CD14-positive monocyte (primary cell): ENCODE measurements at regions not wholly inside any gene's neighbourhood (a gene's known extent, or its start where the extent isn't known, plus 50 kb on each side); places are given as distances from the start of the nearest gene placed in this dataset.

ENCODE experiments used
- DNase-seq, 3 donors: peaks; one replicate each; pipeline ENCODE4 v3.0.0-alpha.2; 2011 to 2022
- H2AFZ ChIP-seq: 2 replicates; pipeline ENCODE4 v1.6.0; 2012; ENCODE audit warnings: mild to moderate bottlenecking, low read depth, low read length, inconsistent platforms; ENCODE audit not compliant: insufficient read depth, poor library complexity, severe bottlenecking
- H3K27ac ChIP-seq, 2 donors: 1 replicate in 1 of 2; 2 replicates in 1 of 2; pipeline ENCODE4 v1.5.1; 2012 to 2013; ENCODE audit warnings: low read length in 2 of 2, control low read depth in 1 of 2, inconsistent platforms in 1 of 2, low read depth in 1 of 2, mild to moderate bottlenecking in 1 of 2
- H3K27me3 ChIP-seq, 2 donors: one replicate each; pipeline versions ENCODE4 v1.6.0 to v1.6.1; 2011 to 2013; ENCODE audit warnings: low read length in 2 of 2; ENCODE audit not compliant: control insufficient read depth in 2 of 2, insufficient read depth in 2 of 2
- H3K36me3 ChIP-seq, 2 donors: replicated peaks in 1 of 2; 1 replicate in 1 of 2; 2 replicates in 1 of 2; pipeline versions ENCODE4 v1.5.1 to v1.6.1; 2012 to 2013; ENCODE audit warnings: low read length in 2 of 2, control low read depth in 1 of 2, inconsistent platforms in 1 of 2, mild to moderate bottlenecking in 1 of 2; ENCODE audit not compliant: insufficient read depth in 2 of 2, control insufficient read depth in 1 of 2
- H3K4me1 ChIP-seq, 2 donors: 1 replicate in 1 of 2; 2 replicates in 1 of 2; pipeline versions ENCODE4 v1.5.1 to v1.6.1; 2012 to 2013; ENCODE audit warnings: low read length in 2 of 2, control low read depth in 1 of 2, inconsistent platforms in 1 of 2, mild to moderate bottlenecking in 1 of 2, moderate library complexity in 1 of 2; ENCODE audit not compliant: insufficient read depth in 2 of 2, control insufficient read depth in 1 of 2
- H3K4me2 ChIP-seq: replicated peaks from 2 replicates; pipeline ENCODE3; 2012; ENCODE audit warnings: low read length, moderate library complexity, mild to moderate bottlenecking; ENCODE audit not compliant: poor library complexity, severe bottlenecking; ENCODE audit errors: extremely low read depth
- H3K4me3 ChIP-seq, 3 experiments: fragments of 200-600 bp in 1 of 3; sonication (generic) in 1 of 3; replicated peaks in 1 of 3; 1 replicate in 2 of 3; 2 replicates in 1 of 3; pipeline ENCODE4 v1.5.1; 2011 to 2013; ENCODE audit warnings: low read length in 3 of 3, mild to moderate bottlenecking in 3 of 3, control low read depth in 2 of 3, low read depth in 2 of 3, inconsistent platforms in 1 of 3, moderate library complexity in 1 of 3
- H3K79me2 ChIP-seq: 2 replicates; pipeline ENCODE4 v1.6.0; 2012; ENCODE audit warnings: mild to moderate bottlenecking, control low read depth, inconsistent platforms, low read length, moderate library complexity; ENCODE audit not compliant: insufficient read depth
- H3K9ac ChIP-seq: 2 replicates; pipeline ENCODE4 v1.6.0; 2017; ENCODE audit warnings: low read length, mild to moderate bottlenecking; ENCODE audit not compliant: insufficient read depth, poor library complexity, severe bottlenecking
- H3K9me3 ChIP-seq, 2 donors: replicated peaks in 1 of 2; 1 replicate in 1 of 2; 2 replicates in 1 of 2; pipeline versions ENCODE4 v1.5.1 to v1.6.1; 2012 to 2013; ENCODE audit warnings: low read length in 2 of 2, control low read depth in 1 of 2; ENCODE audit not compliant: control insufficient read depth in 1 of 2, insufficient read depth in 1 of 2
- H4K20me1 ChIP-seq: 2 replicates; pipeline ENCODE4 v1.6.0; 2012; ENCODE audit warnings: mild to moderate bottlenecking, low read length, control low read depth, moderate library complexity; ENCODE audit not compliant: insufficient read depth
- H3K27ac Mint-ChIP-seq, 7 donors: one replicate each; pipeline ENCODE4 v1.8.0; 2020; ENCODE audit warnings: mild to moderate bottlenecking in 7 of 7, mixed read lengths in 7 of 7, moderate library complexity in 6 of 7, inconsistent platforms in 2 of 7
- H3K27me3 Mint-ChIP-seq, 3 donors: one replicate each; pipeline ENCODE4 v1.8.0; 2021 to 2022; ENCODE audit warnings: low read depth in 3 of 3, mild to moderate bottlenecking in 3 of 3, mixed read lengths in 3 of 3, moderate library complexity in 3 of 3, inconsistent platforms in 1 of 3
- H3K36me3 Mint-ChIP-seq, 2 donors: one replicate each; pipeline ENCODE4 v1.8.0; 2020; ENCODE audit warnings: mixed read lengths in 2 of 2, inconsistent platforms in 1 of 2, mild to moderate bottlenecking in 1 of 2
- H3K4me1 Mint-ChIP-seq: one replicate; pipeline ENCODE4 v1.8.0; 2020; ENCODE audit warnings: mild to moderate bottlenecking, mixed read lengths
- H3K4me3 Mint-ChIP-seq, 2 donors: one replicate each; pipeline ENCODE4 v1.8.0; 2020; ENCODE audit warnings: mild to moderate bottlenecking in 2 of 2, mixed read lengths in 2 of 2, moderate library complexity in 1 of 2
- H3K9me3 Mint-ChIP-seq, 7 donors: one replicate each; pipeline ENCODE4 v1.8.0; 2020 to 2022; ENCODE audit warnings: mixed read lengths in 7 of 7, mild to moderate bottlenecking in 6 of 7, moderate library complexity in 6 of 7, inconsistent platforms in 2 of 7
- WGBS: methylation state at CpG from one replicate; pipeline ENCODE4 v1.1.5; 2013; ENCODE audit warnings: missing lambda C conversion rate; ENCODE audit not compliant: insufficient coverage; 5-methylcytosine and 5-hydroxymethylcytosine counted together
- intact Hi-C, 2 donors: fragments of 100-400 bp; cut with micrococcal nuclease; formaldehyde crosslinking; loops; one replicate each; pipeline versions ENCODE4 v1.15.0 to v1.15.1; 2023
- TF ChIP-seq, protein P1 (sequence below): fragments of 200-600 bp; IDR thresholded peaks from one replicate; pipeline ENCODE4 v1.8.0; 2022; ENCODE audit warnings: antibody characterized with exemption, mild to moderate bottlenecking

DNA sequence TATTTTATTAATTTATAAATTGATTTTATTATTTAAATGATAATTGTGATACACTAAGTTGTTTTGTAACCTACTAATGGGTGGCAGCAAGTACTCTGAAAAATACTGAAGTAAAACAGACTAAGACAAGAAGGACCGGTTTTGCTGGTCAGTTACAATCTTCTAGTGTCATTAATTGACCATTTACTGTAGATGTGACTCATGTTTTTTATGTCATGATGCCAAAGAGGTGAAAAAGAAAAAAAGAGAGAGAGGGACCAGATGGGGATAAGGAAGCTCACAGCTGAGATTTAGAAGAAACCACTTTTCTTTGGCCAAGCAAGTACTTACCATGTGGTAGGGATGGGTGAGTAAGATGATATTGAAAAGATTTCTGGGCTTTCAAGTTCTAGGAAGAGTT, 955.8 kb upstream of the LRRTM1 start:
- H3K4me1 ChIP-seq, result no peaks in the 10 kb centered on the region
- peaks cover 0 to 4% of the 10 kb centered on the region in 2 donors for H3K9me3 ChIP-seq
- no peak overlapping the region for H3K27ac Mint-ChIP-seq
- H3K27ac ChIP-seq, result no peak overlapping the region
- H3K36me3 Mint-ChIP-seq, result no peaks in the 10 kb centered on the region
- TF ChIP-seq, protein P1, sequence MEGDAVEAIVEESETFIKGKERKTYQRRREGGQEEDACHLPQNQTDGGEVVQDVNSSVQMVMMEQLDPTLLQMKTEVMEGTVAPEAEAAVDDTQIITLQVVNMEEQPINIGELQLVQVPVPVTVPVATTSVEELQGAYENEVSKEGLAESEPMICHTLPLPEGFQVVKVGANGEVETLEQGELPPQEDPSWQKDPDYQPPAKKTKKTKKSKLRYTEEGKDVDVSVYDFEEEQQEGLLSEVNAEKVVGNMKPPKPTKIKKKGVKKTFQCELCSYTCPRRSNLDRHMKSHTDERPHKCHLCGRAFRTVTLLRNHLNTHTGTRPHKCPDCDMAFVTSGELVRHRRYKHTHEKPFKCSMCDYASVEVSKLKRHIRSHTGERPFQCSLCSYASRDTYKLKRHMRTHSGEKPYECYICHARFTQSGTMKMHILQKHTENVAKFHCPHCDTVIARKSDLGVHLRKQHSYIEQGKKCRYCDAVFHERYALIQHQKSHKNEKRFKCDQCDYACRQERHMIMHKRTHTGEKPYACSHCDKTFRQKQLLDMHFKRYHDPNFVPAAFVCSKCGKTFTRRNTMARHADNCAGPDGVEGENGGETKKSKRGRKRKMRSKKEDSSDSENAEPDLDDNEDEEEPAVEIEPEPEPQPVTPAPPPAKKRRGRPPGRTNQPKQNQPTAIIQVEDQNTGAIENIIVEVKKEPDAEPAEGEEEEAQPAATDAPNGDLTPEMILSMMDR, result no peak
- H3K27me3 Mint-ChIP-seq, result no peaks in the 10 kb centered on the region
- H3K4me3 Mint-ChIP-seq, result no peak overlapping the region
- no peak overlapping the region for H3K4me3 ChIP-seq
- H2AFZ ChIP-seq, result no peak overlapping the region
- no peaks in the 10 kb centered on the region for H3K36me3 ChIP-seq
- no peaks in the 10 kb centered on the region for H3K27me3 ChIP-seq
- intact Hi-C loops, result no loop called here
- no peak overlapping the region for H3K9ac ChIP-seq
- no peak overlapping the region for H3K4me2 ChIP-seq
- DNase-seq, result no peak
- no peaks in the 10 kb centered on the region for H3K79me2 ChIP-seq
- peaks cover 0 to 3% (median 0%) of the 10 kb centered on the region in 7 donors for H3K9me3 Mint-ChIP-seq
- no peaks in the 10 kb centered on the region for H3K4me1 Mint-ChIP-seq
- 100% methylated on average over 1 of the region's 1 CpG for WGBS
- H4K20me1 ChIP-seq, result no peaks in the 10 kb centered on the region

DNA sequence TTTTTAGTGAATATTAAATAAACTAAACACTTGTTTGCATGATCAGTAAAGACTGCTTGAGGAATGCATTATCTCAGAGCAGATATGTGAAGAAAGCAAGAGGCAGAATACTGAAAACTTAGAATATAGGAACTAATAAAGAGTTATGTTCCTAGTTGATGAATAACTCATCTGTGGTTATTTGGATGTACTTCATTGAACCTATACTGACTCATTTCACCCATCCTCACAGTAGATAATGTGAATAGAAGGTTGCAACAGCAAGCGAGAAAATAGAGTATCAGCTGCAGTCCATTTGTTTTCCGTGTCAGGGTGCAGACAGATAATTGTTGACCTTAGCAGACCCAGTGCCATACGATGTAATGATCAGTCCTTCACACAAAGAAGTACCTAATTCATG, 945.7 kb upstream of the LRRTM1 start:
- H4K20me1 ChIP-seq, result no peaks in the 10 kb centered on the region
- no peak overlapping the region for H3K9ac ChIP-seq
- no peaks in the 10 kb centered on the region for H3K36me3 ChIP-seq
- no peak overlapping the region for H3K27ac ChIP-seq
- Mint-ChIP-seq H3K9me3 (peaks cover 0 to 3% (median 0%) of the 10 kb centered on the region in 7 donors), H3K27ac (no peak overlapping the region), H3K4me3 (no peak overlapping the region), H3K36me3 (no peaks in the 10 kb centered on the region), H3K4me1 (no peaks in the 10 kb centered on the region), H3K27me3 (no peaks in the 10 kb centered on the region)
- H3K79me2 ChIP-seq, result no peaks in the 10 kb centered on the region
- no peaks in the 10 kb centered on the region for H3K4me1 ChIP-seq
- no CpG with 5 or more reads among the region's 3 CpGs for WGBS
- no peak for DNase-seq
- TF ChIP-seq, protein P1, result no peak
- no peak overlapping the region for H3K4me3 ChIP-seq
- no peaks in the 10 kb centered on the region for H3K27me3 ChIP-seq
- no peaks in the 10 kb centered on the region for H3K9me3 ChIP-seq
- intact Hi-C loops, result no loop called here
- no peak overlapping the region for H3K4me2 ChIP-seq
- H2AFZ ChIP-seq, result no peak overlapping the region
